IMR-90 (cell line): ENCODE measurements at regions not wholly inside any gene's neighbourhood (a gene's known extent, or its start where the extent isn't known, plus 50 kb on each side); places are given as distances from the start of the nearest gene placed in this dataset.
"Not testable (repeated sequence)": the region's sequence is repeated elsewhere in the genome, so short reads cannot be mapped to it uniquely, and the experiment has no call there.

Experiments used
- ATAC-seq: fragments of 200-7000 bp; cut with Tn5 transposase; 2 replicates; pipeline ENCODE4 v1.9.1; 2020; ENCODE audit warnings: low read depth, mild to moderate bottlenecking, moderate library complexity
- BruUV-seq: library from RNA; stranded (reverse); fragments of 400-500 nt; replicated peaks from 2 replicates; lab custom pipeline; 2021; lab: Mats Ljungman, UMichigan
- CTCF ChIA-PET: fragments of 300-600 bp; formaldehyde crosslinking; extraction: SDS; loops from one replicate; lab custom pipeline; 2021; ENCODE audit warnings: antibody characterized with exemption; lab: Yijun Ruan, JAX
- POLR2A ChIA-PET: fragments of 300-600 bp; sonication (Branson Sonifier 250); formaldehyde crosslinking; loops from one replicate; lab custom pipeline; 2022; ENCODE audit warnings: antibody characterized with exemption; ENCODE audit not compliant: unreplicated experiment; lab: Charles Lee
- DNase-seq: peaks from one replicate; pipeline ENCODE4 v3.0.0; 2013
- H2AFZ ChIP-seq: replicated peaks from 2 replicates; pipeline ENCODE3; 2013; ENCODE audit warnings: low read length, mild to moderate bottlenecking; ENCODE audit not compliant: poor library complexity
- H2AK5ac ChIP-seq: 2 replicates; pipeline ENCODE4 v1.6.1; 2013; ENCODE audit warnings: low read depth, low read length, inconsistent platforms
- H2AK9ac ChIP-seq: replicated peaks from 2 replicates; pipeline ENCODE3; 2013; ENCODE audit warnings: mild to moderate bottlenecking, low read depth, low read length, moderate library complexity; ENCODE audit not compliant: poor library complexity
- H2BK120ac ChIP-seq: 2 replicates; pipeline ENCODE4 v1.6.1; 2013; ENCODE audit warnings: low read depth, low read length, inconsistent platforms
- H2BK15ac ChIP-seq: 3 replicates; pipeline ENCODE4 v1.6.1; 2013; ENCODE audit warnings: low read depth, low read length, inconsistent platforms
- H2BK20ac ChIP-seq: 2 replicates; pipeline ENCODE4 v1.6.1; 2013; ENCODE audit warnings: low read depth, mild to moderate bottlenecking, inconsistent platforms, low read length, moderate library complexity
- H2BK5ac ChIP-seq: 2 replicates; pipeline ENCODE4 v1.6.1; 2013; ENCODE audit warnings: mild to moderate bottlenecking, low read depth, low read length, inconsistent platforms; ENCODE audit not compliant: poor library complexity, severe bottlenecking
- H3K14ac ChIP-seq: replicated peaks from 2 replicates; pipeline ENCODE4 v1.6.1; 2013; ENCODE audit warnings: low read depth, low read length, inconsistent platforms
- H3K18ac ChIP-seq: 2 replicates; pipeline ENCODE4 v1.6.1; 2013; ENCODE audit warnings: low read depth, low read length, control low read depth
- H3K23ac ChIP-seq: 2 replicates; pipeline ENCODE4 v1.6.1; 2013; ENCODE audit warnings: low read depth, low read length, inconsistent platforms
- H3K27ac ChIP-seq: 2 replicates; pipeline ENCODE4 v1.5.1; 2013; ENCODE audit warnings: mild to moderate bottlenecking, control low read depth, low read length; ENCODE audit not compliant: insufficient read depth
- H3K27me3 ChIP-seq: 2 replicates; pipeline ENCODE4 v1.6.1; 2013; ENCODE audit warnings: low read length; ENCODE audit not compliant: control insufficient read depth, insufficient read depth
- H3K36me3 ChIP-seq: 2 replicates; pipeline ENCODE4 v1.6.1; 2013; ENCODE audit warnings: low read length, mixed read lengths; ENCODE audit not compliant: control insufficient read depth, insufficient read depth
- H3K4ac ChIP-seq: 2 replicates; pipeline ENCODE4 v1.6.1; 2013; ENCODE audit warnings: low read depth, low read length, inconsistent platforms
- H3K4me1 ChIP-seq: 2 replicates; pipeline ENCODE4 v1.6.1; 2013; ENCODE audit warnings: low read length, mixed read lengths; ENCODE audit not compliant: control insufficient read depth, insufficient read depth
- H3K4me2 ChIP-seq: 2 replicates; pipeline ENCODE4 v1.6.1; 2013; ENCODE audit warnings: low read depth, mild to moderate bottlenecking, control low read depth, low read length, moderate library complexity
- H3K4me3 ChIP-seq: 2 replicates; pipeline ENCODE4 v1.5.1; 2013; ENCODE audit warnings: low read depth, mild to moderate bottlenecking, control low read depth, low read length, moderate library complexity; ENCODE audit not compliant: insufficient read depth
- H3K56ac ChIP-seq: 2 replicates; pipeline ENCODE4 v1.6.1; 2013; ENCODE audit warnings: low read length, inconsistent platforms; ENCODE audit not compliant: insufficient read depth; ENCODE audit errors: extremely low read depth
- H3K79me1 ChIP-seq, 2 experiments: 2 replicates each; pipeline ENCODE4 v1.6.1; 2013; ENCODE audit warnings: low read length in 2 of 2, inconsistent platforms in 1 of 2, low read depth in 1 of 2
- H3K9ac ChIP-seq: 2 replicates; pipeline ENCODE4 v1.6.1; 2013; ENCODE audit warnings: low read depth, low read length, control low read depth
- H3K9me1 ChIP-seq: 2 replicates; pipeline ENCODE4 v1.6.1; 2013; ENCODE audit warnings: low read length, inconsistent platforms; ENCODE audit not compliant: insufficient read depth
- H3K9me3 ChIP-seq: 2 replicates; pipeline ENCODE4 v1.6.1; 2013; ENCODE audit warnings: low read length; ENCODE audit not compliant: control insufficient read depth, insufficient read depth
- H4K20me1 ChIP-seq: 2 replicates; pipeline ENCODE4 v1.6.1; 2013; ENCODE audit warnings: low read length, inconsistent platforms; ENCODE audit not compliant: insufficient read depth
- H4K5ac ChIP-seq: 2 replicates; pipeline ENCODE4 v1.6.1; 2013; ENCODE audit warnings: mild to moderate bottlenecking, low read depth, low read length, control low read depth
- H4K8ac ChIP-seq, 2 experiments: 2 replicates each; pipeline ENCODE4 v1.6.1; 2013; ENCODE audit warnings: low read depth in 2 of 2, low read length in 2 of 2, control low read depth in 1 of 2, inconsistent platforms in 1 of 2
- H4K91ac ChIP-seq: 2 replicates; pipeline ENCODE4 v1.6.1; 2013; ENCODE audit warnings: low read depth, low read length, inconsistent platforms; ENCODE audit not compliant: insufficient read depth
- WGBS, 2 experiments: methylation state at CpG; one replicate each; pipeline versions ENCODE4 v1.1.5 to v1.1.7; 2013; ENCODE audit warnings: missing lambda C conversion rate in 2 of 2; ENCODE audit not compliant: insufficient read length in 1 of 2; ENCODE audit errors: extremely low coverage in 2 of 2; 5-methylcytosine and 5-hydroxymethylcytosine counted together
- dilution Hi-C: fragments of 300-500 bp; cut with HindIII; formaldehyde crosslinking; loops from one replicate; pipeline ENCODE4 v1.14.3; 2018; ENCODE audit warnings: low sequenced_read_pairs; ENCODE audit not compliant: unreplicated experiment
- in situ Hi-C: fragments of 300-500 bp; cut with MboI; formaldehyde crosslinking; loops from 3 replicates; pipeline ENCODE4 v1.14.3; 2019; ENCODE audit warnings: low sequenced_read_pairs, inconsistent platforms, mixed read lengths
- intact Hi-C: fragments of 100-400 bp; cut with micrococcal nuclease; formaldehyde crosslinking; loops from 2 replicates; pipeline ENCODE4 v1.10.0; 2022

GRCh38 chr1:187850146-187850545, 1021.4 kb downstream of the PLA2G4A start:
- H4K5ac ChIP-seq, H3K36me3 ChIP-seq, H3K27me3 ChIP-seq, H3K4ac ChIP-seq, H2BK15ac ChIP-seq, H4K20me1 ChIP-seq, H3K23ac ChIP-seq, H3K4me2 ChIP-seq, BruUV-seq, H2BK20ac ChIP-seq, in situ Hi-C loops, H3K9me1 ChIP-seq, CTCF ChIA-PET, dilution Hi-C loops, ATAC-seq, intact Hi-C loops, H3K27ac ChIP-seq, POLR2A ChIA-PET, H3K9ac ChIP-seq, H3K4me3 ChIP-seq, H4K91ac ChIP-seq, H2BK5ac ChIP-seq, H2AFZ ChIP-seq, DNase-seq, H2BK120ac ChIP-seq, H3K14ac ChIP-seq, H3K18ac ChIP-seq, H2AK5ac ChIP-seq, H3K9me3 ChIP-seq, H4K8ac ChIP-seq, H3K56ac ChIP-seq, H2AK9ac ChIP-seq, H3K79me1 ChIP-seq, H3K4me1 ChIP-seq: not testable (repeated sequence)
- 95% methylated on average over 4 of the region's 26 CpGs; no CpG with 5 or more reads in 1 of the 2 experiments for WGBS, 2 experiments
